K562 (cell line): ENCODE measurements at regions not wholly inside any gene's neighbourhood (a gene's known extent, or its start where the extent isn't known, plus 50 kb on each side); places are given as distances from the start of the nearest gene placed in this dataset.

Experiments used
- ATAC-seq: fragments of 200-7000 bp; cut with Tn5 transposase; 3 replicates; pipeline ENCODE4 v1.9.1; 2020; ENCODE audit warnings: moderate library complexity
- BruUV-seq: library from RNA; stranded (reverse); fragments of 400-500 nt; replicated peaks from 2 replicates; lab custom pipeline; 2021; lab: Mats Ljungman, UMichigan
- CTCF ChIA-PET: fragments of 300-600 bp; formaldehyde crosslinking; extraction: SDS; loops from one replicate; lab custom pipeline; 2021; ENCODE audit warnings: low intra/inter-chr PET ratio; lab: Yijun Ruan, JAX
- POLR2A ChIA-PET: fragments of 300-600, 350-650 bp; sonication (Branson Sonifier 250); formaldehyde crosslinking; extraction: SDS; loops from one replicate; lab custom pipeline; 2021; ENCODE audit warnings: antibody characterized with exemption, inconsistent platforms; lab: Yijun Ruan, JAX
- DNase-seq, 4 experiments: peaks; one replicate each; pipeline versions ENCODE4 v3.0.0 to v3.0.0-alpha.2; 2011 to 2018; ENCODE audit warnings: low spot score in 3 of 4, mixed read lengths in 3 of 4; ENCODE audit errors: extremely low read depth in 1 of 4
- FAIRE-seq: peaks from 2 replicates; lab custom pipeline; 2011; peaks lifted over from hg19 to GRCh38; lab: Jason Lieb, UNC
- H2AFZ ChIP-seq: 2 replicates; pipeline ENCODE4 v1.6.0; 2011; ENCODE audit warnings: low read depth, low read length, control low read depth, inconsistent platforms
- H3K27ac ChIP-seq: fragments of 200-600 bp; 3 replicates; pipeline ENCODE4 v1.8.0; 2011; ENCODE audit warnings: low read depth, mild to moderate bottlenecking, control low read depth, inconsistent platforms, low read length, moderate library complexity, mixed read lengths; ENCODE audit errors: extremely low read depth
- H3K27me3 ChIP-seq, 2 experiments: fragments of 300-600 bp in 1 of 2; 2 replicates in 1 of 2; 3 replicates in 1 of 2; pipeline versions ENCODE4 v1.6.0 to v1.8.0; 2011; ENCODE audit warnings: inconsistent platforms in 2 of 2, low read length in 2 of 2, mild to moderate bottlenecking in 1 of 2, mixed read lengths in 1 of 2, moderate library complexity in 1 of 2; ENCODE audit not compliant: control insufficient read depth in 2 of 2, insufficient read depth in 2 of 2
- H3K36me3 ChIP-seq: fragments of 300-600 bp; 3 replicates; pipeline ENCODE4 v1.8.0; 2011; ENCODE audit warnings: mild to moderate bottlenecking, low read length, inconsistent platforms; ENCODE audit not compliant: control insufficient read depth, insufficient read depth
- H3K4me1 ChIP-seq, 2 experiments: fragments of 200-600 bp in 1 of 2; replicated peaks in 1 of 2; 2 replicates in 1 of 2; 3 replicates in 1 of 2; pipeline versions ENCODE4 v1.5.1 to v1.8.0; 2011; ENCODE audit warnings: inconsistent platforms in 2 of 2, low read length in 2 of 2, mild to moderate bottlenecking in 1 of 2, mixed read lengths in 1 of 2, moderate library complexity in 1 of 2; ENCODE audit not compliant: control insufficient read depth in 2 of 2, insufficient read depth in 2 of 2
- H3K4me2 ChIP-seq: 2 replicates; pipeline ENCODE4 v1.6.1; 2011; ENCODE audit warnings: low read length, control low read depth, inconsistent platforms, mixed read lengths; ENCODE audit not compliant: insufficient read depth
- H3K4me3 ChIP-seq: fragments of 200-600 bp; sonication (generic), shearing (Covaris generic); 2 replicates; pipeline ENCODE4 v1.5.1; 2016; ENCODE audit warnings: control low read depth, inconsistent platforms
- H3K79me2 ChIP-seq: fragments of 200-600 bp; 3 replicates; pipeline ENCODE4 v1.8.0; 2011; ENCODE audit warnings: low read length, inconsistent platforms; ENCODE audit not compliant: control insufficient read depth, insufficient read depth
- H3K9ac ChIP-seq, 2 experiments: 2 replicates each; pipeline versions ENCODE4 v1.6.0 to v1.6.1; 2011; ENCODE audit warnings: low read depth in 2 of 2, low read length in 2 of 2, control low read depth in 1 of 2, inconsistent platforms in 1 of 2, mild to moderate bottlenecking in 1 of 2, mixed read lengths in 1 of 2; ENCODE audit not compliant: insufficient read depth in 1 of 2
- H3K9me1 ChIP-seq: one replicate; pipeline ENCODE4 v1.6.0; 2011; ENCODE audit warnings: inconsistent platforms, mild to moderate bottlenecking, low read length, moderate library complexity; ENCODE audit not compliant: control insufficient read depth, insufficient read depth
- H3K9me3 ChIP-seq: replicated peaks from 2 replicates; pipeline ENCODE4 v1.5.1; 2011; ENCODE audit warnings: low read depth, low read length, inconsistent platforms; ENCODE audit not compliant: control insufficient read depth, insufficient read depth
- H4K20me1 ChIP-seq: replicated peaks from 2 replicates; pipeline ENCODE4 v1.6.1; 2011; ENCODE audit warnings: low read length, inconsistent platforms, mixed read lengths; ENCODE audit not compliant: control insufficient read depth, insufficient read depth
- ADNP ChIP-seq: fragments of 200-800 bp; sonication (Bioruptor generic); IDR thresholded peaks from 2 replicates; pipeline ENCODE4 v1.6.1; 2016; ENCODE audit warnings: missing genetic modification characterization, missing compliant biosample characterization
- ATF3 ChIP-seq, 2 experiments: fragments of 450-650 bp in 1 of 2; sonication (generic) in 1 of 2; formaldehyde crosslinking in 1 of 2; IDR thresholded peaks in 1 of 2; conservative IDR thresholded peaks in 1 of 2; 2 replicates each; pipeline versions ENCODE4 v1.6.1 to v1.8.1; 2016 to 2023; ENCODE audit warnings: mild to moderate bottlenecking in 2 of 2, moderate library complexity in 2 of 2, inconsistent platforms in 1 of 2, missing genetic modification reagents in 1 of 2
- ELK3 ChIP-seq: fragments of 450-650 bp; formaldehyde crosslinking; IDR thresholded peaks from 2 replicates; pipeline ENCODE4 v1.4.0; 2020; ENCODE audit warnings: mild to moderate bottlenecking
- FUS ChIP-seq: fragments of 200-400 bp; formaldehyde crosslinking; optimal IDR thresholded peaks from 2 replicates; pipeline ENCODE3; 2017; ENCODE audit warnings: low read depth, low read length
- HES1 ChIP-seq: fragments of 450-650 bp; IDR thresholded peaks from 2 replicates; pipeline ENCODE4 v1.6.1; 2016; ENCODE audit warnings: low read depth, mild to moderate bottlenecking, moderate library complexity
- LEF1 ChIP-seq: fragments of 450-650 bp; IDR thresholded peaks from 2 replicates; pipeline ENCODE4 v1.6.1; 2016; ENCODE audit warnings: mild to moderate bottlenecking
- MECOM ChIP-seq: fragments of 250-450 bp; sonication (Bioruptor Pico); IDR thresholded peaks from 2 replicates; pipeline ENCODE4 v1.8.0; 2022; ENCODE audit warnings: inconsistent platforms
- NFXL1 ChIP-seq: fragments of 450-650 bp; formaldehyde crosslinking; IDR thresholded peaks from 2 replicates; pipeline ENCODE4 v1.4.0; 2021; ENCODE audit warnings: mild to moderate bottlenecking
- POLR2AphosphoS5 ChIP-seq: IDR thresholded peaks from 2 replicates; pipeline ENCODE4 v1.6.1; 2011; ENCODE audit warnings: mild to moderate bottlenecking, low read depth, low read length, moderate library complexity; ENCODE audit not compliant: control insufficient read depth, insufficient read depth
- RBM22 ChIP-seq: fragments of 200-400 bp; formaldehyde crosslinking; IDR thresholded peaks from 2 replicates; pipeline ENCODE4 v1.6.1; 2018; ENCODE audit warnings: low read length, low read depth; ENCODE audit not compliant: poor library complexity, severe bottlenecking
- RNF2 ChIP-seq: sonication (generic); IDR thresholded peaks from 2 replicates; pipeline ENCODE4 v1.6.1; 2016
- SUPT5H ChIP-seq: fragments of 450-650 bp; IDR thresholded peaks from 2 replicates; pipeline ENCODE4 v1.6.1; 2016
- TBP ChIP-seq: optimal IDR thresholded peaks from 2 replicates; pipeline ENCODE3; 2011; ENCODE audit warnings: low read depth, low read length, improper control_type of control experiment
- ZNF274 ChIP-seq: IDR thresholded peaks from 2 replicates; pipeline ENCODE4 v1.6.1; 2011; ENCODE audit warnings: low read depth, mild to moderate bottlenecking, low read length, moderate library complexity, borderline replicate concordance
- ZNF282 ChIP-seq: sonication (generic); formaldehyde crosslinking; IDR thresholded peaks from 2 replicates; pipeline ENCODE4 v1.8.1; 2023; ENCODE audit warnings: missing genetic modification reagents
- ZNF3 ChIP-seq: fragments of 250-450 bp; sonication (Bioruptor Pico); IDR thresholded peaks from 2 replicates; pipeline ENCODE4 v1.5.0; 2021; ENCODE audit warnings: mild to moderate bottlenecking, moderate library complexity
- ZNF431 ChIP-seq: sonication (generic); formaldehyde crosslinking; IDR thresholded peaks from 2 replicates; pipeline ENCODE4 v1.8.0; 2022; ENCODE audit warnings: mild to moderate bottlenecking, missing genetic modification reagents
- WGBS: fragments of 100-300 bp; shearing (Covaris generic); methylation state at CpG from one replicate; pipeline ENCODE4 v1.1.6; 2016; ENCODE audit warnings: low coverage, mixed read lengths; ENCODE audit not compliant: insufficient coverage; ENCODE audit errors: missing lambda C conversion rate; 5-methylcytosine and 5-hydroxymethylcytosine counted together
- in situ Hi-C: fragments of 300-500 bp; cut with MboI; formaldehyde crosslinking; loops from 4 replicates; pipeline ENCODE4 v1.15.0; 2018; ENCODE audit warnings: inconsistent platforms, mixed read lengths
- intact Hi-C: fragments of 100-400 bp; cut with micrococcal nuclease; formaldehyde crosslinking; loops from 2 replicates; pipeline ENCODE4 v1.14.2; 2022

GRCh38 chr2:6641956-6642355 lies 223.8 kb downstream of the CMPK2 start (continued):
- no peak for TF ChIP-seq TBP
- TF ChIP-seq FUS = no peak
- TF ChIP-seq MECOM (CRISPR knock-in tag) = no peak

GRCh38 chr2:6644261-6644660 lies 221.4 kb downstream of the CMPK2 start:
- H3K4me1 ChIP-seq = no peaks in the 10 kb centered on the region
- intact Hi-C loops (no loop called here), in situ Hi-C loops (no loop called here)
- H3K79me2 ChIP-seq = no peaks in the 10 kb centered on the region
- BruUV-seq = no TSS peak
- DNase-seq (no peak), ATAC-seq (no peak), FAIRE-seq (no peak)
- H3K36me3 ChIP-seq = no peaks in the 10 kb centered on the region
- ChIA-PET POLR2A (no interaction called here), CTCF (no interaction called here)
- no peak overlapping the region for H3K9ac ChIP-seq
- H3K4me2 ChIP-seq = no peak overlapping the region
- WGBS = 0% methylated on average over 2 of the region's 2 CpGs
- no peaks in the 10 kb centered on the region for H3K9me3 ChIP-seq
- no peak overlapping the region for H3K27ac ChIP-seq
- no peaks in the 10 kb centered on the region for H3K27me3 ChIP-seq
- H4K20me1 ChIP-seq = no peaks in the 10 kb centered on the region
- H3K4me3 ChIP-seq = no peak overlapping the region
- no peak for TF ChIP-seq ZNF274
- TF ChIP-seq ZNF431 = no peak
- TF ChIP-seq RBM22 = no peak
- TF ChIP-seq ADNP (tag) = no peak
- no peak for TF ChIP-seq NFXL1
- no peak for TF ChIP-seq RNF2
- TF ChIP-seq LEF1 = no peak
- no peak for TF ChIP-seq SUPT5H
- TF ChIP-seq ATF3 (IDR thresholded peaks at IDR 0.05) = no peak
- no peak for TF ChIP-seq ATF3 (CRISPR knock-in tag; conservative IDR thresholded peaks at IDR 0.05)
- no peak for TF ChIP-seq POLR2AphosphoS5
- no peak for TF ChIP-seq HES1
- no peak for TF ChIP-seq ZNF282 (CRISPR knock-in tag)
- no peak for TF ChIP-seq ZNF3 (CRISPR knock-in tag)
- TF ChIP-seq ELK3 (CRISPR knock-in tag) = no peak
- H2AFZ ChIP-seq = no peak overlapping the region
- no peaks in the 10 kb centered on the region for H3K9me1 ChIP-seq
